Muscle of arm (tissue), 1 donor: ENCODE measurements at regions not wholly inside any gene's neighbourhood (a gene's known extent, or its start where the extent isn't known, plus 50 kb on each side); places are given as distances from the start of the nearest gene placed in this dataset.

ENCODE experiments used
- DNase-seq: peaks from one replicate; pipeline ENCODE4 v3.0.0-alpha.2; 2013

DNA sequence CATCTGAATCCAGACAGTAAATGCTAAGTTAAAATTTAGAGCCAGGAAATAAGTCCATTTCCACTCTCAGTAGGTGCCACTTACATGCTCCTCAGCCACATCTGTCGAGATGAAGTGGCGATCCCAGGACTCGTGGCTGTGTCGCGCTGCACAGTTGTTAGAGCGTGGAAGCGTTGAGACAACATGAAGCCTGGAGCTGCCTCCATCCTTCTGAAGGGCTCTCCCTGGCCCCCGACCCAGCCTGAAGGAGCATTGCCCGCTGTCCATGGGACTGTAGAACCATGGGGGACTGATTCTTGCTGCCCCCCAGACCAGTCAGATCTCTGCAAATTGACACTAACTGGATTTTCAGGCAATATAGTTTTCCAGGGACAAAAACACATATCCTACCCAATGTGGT is 58.9 kb downstream of the IRX1 start:
- DNase-seq: no peak

DNA sequence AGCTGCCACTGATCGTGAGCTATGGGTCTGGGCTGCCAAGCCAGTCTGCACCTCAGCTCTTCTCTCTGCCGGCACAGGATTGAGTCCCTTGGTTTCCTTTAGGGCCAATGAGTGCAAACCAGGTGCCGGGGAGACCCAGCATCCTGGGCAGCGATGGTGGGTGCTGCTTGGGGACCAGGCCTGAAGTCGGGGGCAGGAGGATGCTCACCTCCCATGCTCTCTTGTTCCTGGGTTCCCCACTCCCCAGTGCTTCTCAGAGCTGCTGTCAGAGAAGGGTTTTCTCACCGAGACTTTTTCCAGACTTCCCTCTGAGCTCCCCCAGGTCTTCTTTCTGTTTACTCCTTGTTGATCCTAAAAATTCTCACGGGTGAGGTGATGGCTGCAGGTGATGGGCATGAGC is 61.2 kb downstream of the IRX1 start:
- DNase-seq: no peak

DNA sequence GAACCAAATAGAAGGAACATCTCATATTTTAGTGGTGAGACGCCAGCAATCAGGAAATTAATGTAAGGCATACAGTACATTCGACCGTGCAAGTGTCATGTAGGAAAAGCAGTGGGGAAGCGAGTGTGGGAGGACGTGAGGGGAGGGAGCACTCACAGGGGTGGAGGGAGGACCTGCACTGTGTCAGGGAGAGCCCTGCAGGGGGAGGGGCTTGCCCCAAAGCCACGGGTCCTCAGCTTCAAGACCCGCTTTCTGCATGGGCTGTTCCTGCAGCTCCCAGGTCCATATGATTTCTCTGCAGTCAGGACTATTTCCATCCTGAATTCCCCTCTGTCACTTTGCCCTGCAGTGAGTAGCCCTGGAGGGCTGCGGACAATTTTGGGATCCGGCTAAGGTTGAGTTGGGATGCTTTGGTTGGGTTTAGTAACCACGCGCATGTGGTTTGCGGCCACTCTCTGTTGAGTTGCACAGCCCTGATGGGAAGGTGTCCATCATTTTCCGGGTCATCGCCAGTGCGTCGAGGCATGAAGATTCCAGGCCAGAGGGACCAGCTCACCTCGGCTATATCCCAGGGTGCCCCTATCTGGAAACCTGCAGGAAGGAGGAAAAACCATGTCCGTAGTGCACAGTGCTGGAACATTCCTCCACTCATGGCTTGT is 61.9 kb downstream of the IRX1 start:
- DNase-seq: no peak

DNA sequence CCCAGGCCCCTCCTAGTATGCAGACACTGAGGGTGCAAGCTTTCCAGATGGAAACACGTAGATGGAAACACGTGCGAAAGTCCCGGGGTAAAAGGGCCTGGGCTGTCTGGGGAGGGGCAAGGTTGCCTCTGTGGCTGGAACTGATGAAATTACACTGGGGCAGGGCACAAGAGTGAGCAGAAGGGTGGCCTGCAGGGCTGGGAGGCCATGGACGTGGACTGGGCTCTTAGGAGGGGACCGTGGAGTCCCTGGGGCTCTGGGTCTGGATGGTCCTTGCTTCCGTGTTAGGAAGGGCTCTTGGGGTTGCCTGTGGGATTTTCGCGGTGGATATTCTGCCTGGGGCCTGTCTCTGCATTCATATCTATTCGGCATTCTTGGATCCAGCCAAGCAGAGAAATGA is 63.3 kb downstream of the IRX1 start:
- no peak for DNase-seq

DNA sequence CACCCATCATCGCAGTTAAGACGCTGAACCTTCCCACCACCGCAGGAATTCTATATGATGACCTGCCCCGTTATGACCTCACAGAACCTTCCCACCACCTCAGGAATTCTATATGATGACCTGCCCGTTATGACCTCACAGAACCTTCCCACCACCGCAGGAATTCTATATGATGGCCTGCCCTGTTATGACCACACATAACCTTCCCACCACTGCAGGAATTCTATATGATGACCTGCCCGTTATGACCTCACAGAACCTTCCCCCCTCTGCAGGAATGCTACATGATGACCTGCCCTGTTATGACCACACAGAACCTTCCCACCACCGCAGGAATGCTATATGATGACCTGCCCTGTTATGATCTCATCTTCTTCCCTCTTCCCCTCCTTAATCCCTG is 64.3 kb downstream of the IRX1 start:
- no peak for DNase-seq

DNA sequence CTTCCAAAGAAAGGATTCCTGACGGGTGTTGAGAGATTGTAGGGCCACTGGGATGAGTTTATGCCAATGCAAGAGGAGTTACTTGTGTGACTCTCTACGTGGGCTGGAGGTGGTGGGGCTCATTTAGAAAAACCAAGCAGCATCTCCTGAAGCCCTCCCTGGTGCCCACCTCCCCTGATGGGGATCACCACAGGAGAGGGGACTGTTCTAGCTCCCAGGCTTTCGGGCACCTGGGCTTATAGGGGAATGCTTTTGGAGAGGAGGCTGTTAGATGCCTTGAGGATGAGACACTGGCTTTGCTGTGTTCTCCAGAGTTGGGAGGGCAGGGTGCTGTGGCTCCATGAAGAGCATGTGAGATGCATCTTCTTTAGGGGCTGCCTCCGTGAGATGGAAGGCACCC is 65.0 kb downstream of the IRX1 start:
- no peak for DNase-seq

DNA sequence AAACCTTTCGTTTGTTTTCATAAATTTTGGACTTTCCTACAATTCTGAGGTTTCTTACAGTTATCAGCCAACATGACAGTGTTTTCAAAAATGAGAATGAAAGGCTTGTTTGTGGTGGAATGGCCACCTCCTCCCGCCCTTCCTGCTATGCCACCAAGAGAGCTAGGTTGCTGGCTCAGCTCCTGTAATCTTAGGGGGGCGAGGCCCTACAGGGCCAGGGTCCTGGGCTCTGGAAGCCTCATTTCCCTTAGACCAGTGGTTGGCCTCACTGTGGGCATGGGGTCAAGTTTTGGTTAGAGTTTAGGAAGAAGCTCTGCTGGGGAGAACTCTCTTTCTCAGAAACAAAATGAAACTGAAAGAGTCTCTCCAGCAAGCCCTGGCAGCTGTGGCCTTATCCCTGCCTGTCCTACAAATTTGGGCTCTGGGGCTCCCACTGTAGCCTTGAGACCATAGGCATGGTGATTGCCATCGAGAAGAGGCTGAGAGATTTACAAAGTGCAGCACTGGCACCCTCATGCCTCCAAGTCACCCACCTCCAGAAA is 66.2 kb downstream of the IRX1 start:
- DNase-seq: no peak

DNA sequence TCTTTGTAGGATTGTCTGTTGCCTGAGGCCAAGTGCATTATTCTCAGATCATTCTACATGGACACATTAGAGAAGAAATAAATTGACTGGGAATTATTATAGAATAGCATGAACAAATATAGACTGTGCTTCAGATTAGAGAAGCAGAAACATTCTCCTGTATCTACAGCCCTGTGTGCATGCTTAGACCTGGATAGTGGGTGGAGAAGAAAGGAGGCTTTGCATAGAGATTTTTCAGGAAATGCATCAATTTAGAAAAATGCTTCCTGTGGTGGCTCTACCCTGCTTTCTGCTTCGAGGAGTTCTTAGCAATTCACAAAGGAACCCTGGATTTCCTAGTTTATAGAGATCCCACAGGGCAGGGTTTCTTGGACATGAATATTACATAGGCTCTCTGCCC is 66.7 kb downstream of the IRX1 start:
- DNase-seq: no peak

DNA sequence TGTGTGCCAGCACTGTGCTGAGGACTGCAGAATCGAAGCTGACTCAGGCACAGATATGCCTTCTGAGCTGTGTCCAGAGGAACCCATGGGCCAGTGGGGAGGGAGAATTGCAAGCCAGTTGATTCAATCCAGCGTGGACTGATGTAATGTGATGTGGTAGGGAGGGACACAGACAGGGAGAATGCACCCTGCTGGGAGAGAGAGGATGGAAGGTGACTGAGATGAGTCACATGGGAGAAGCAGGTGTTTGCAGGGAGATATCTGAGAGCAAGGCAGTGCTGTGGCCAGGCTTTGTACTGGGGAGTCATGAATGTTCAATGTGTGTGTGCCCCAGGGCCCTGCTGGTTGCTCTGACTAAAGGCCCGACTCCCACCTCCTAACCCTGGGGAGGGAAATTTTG is 75.7 kb downstream of the IRX1 start:
- DNase-seq: no peak

DNA sequence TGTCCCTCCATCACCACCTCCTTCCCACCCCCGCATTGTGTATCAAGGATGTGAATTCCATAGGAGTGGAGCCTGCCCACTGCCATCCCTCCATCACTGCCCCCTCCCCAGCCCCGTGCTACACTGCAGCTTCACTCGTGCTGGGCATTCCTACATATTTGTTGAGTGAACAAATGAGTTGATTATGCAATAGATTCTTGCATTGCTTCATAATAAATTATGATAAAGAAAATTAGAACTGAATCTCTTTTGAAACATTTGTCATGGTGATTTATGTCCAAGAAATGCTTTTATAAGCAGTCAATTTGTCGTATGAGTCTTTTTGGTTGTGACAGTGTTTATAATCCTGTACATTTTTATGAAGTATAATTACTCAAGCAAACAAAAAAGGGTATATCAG is 83.2 kb downstream of the IRX1 start:
- no peak for DNase-seq

DNA sequence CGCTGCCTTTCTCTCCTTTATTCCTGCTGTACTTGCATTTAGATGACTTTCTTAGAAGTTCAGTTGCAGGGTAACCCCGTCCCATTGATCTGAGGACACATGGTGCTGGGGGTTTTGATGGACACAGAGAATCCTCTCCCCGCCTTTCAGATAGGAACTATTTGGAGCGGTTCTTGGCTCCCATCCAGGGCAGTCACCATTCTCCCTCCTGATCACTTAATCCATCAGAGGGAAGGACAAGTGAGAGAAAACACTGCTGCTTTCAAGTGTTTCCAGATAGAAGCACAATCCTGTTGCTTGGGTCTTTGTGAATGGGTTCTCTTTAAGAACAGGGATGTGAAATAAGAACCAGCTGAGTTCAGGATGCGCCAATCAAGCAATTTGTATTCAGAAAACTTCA is 85.2 kb downstream of the IRX1 start:
- no peak for DNase-seq

DNA sequence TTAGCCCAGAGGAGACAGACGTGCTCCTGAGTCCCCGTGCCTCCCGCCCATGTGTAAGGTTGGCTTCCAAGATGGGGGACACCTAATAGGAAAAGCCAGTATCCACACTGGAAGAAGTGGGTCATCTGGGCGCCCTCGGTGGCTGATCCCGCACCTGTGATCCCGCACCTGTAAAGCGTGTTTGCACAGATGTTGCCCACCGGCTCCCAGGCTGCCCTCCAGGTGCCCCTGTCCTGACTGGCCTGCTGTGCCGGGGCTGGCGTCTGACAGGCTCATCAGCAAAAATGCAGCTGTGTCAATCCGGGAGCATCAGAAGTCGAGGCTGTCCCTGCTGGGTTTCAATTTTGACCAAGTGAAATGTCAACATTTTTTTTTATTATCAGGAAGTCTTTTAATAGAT is 88.5 kb downstream of the IRX1 start:
- no peak for DNase-seq

DNA sequence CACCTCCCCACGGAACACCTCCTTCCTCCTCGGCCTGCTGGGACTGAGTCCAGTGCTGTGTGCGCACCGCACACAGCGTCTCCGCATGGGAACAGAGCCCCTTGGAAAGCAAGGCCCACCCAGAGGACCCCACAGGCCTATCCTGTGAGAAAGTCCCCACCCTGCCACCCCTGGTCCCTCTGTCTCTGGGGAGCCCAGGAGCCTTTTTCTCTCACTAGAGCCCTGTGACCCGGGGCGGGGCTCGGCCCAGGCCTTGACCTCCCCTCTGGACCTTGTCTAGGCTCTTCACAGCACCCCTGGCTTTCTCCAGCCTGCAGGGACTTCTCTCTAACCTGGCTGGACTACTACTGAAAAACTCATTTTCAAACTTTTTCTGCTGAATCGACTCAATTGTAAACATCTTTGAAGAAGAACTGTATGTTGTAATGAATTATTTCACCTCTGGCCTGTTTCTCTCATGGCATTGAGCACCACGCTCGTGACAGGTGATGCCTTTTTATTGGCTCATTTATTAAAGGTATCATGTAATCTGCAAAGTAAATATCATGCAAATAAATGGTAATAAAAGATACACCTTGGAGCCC is 89.2 kb downstream of the IRX1 start:
- no peak for DNase-seq

DNA sequence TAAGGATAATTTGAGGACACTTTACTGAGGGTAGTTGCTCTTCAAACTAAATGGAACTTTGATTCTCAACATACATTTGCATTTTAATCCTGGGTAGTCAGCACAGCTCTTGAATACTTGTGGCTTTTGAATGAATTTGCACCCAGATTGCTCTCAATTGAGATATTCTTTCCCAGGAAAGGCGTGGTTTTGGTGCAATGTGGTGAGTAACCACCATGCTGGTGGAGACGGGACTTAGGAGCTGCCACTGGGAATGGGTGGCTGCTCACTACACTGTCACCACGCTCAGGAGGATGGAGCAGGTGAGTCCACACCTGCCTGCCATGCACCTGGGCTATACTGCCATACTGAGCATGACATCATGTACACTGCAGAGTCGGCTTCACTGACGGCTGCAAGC is 99.2 kb downstream of the IRX1 start:
- no peak for DNase-seq

DNA sequence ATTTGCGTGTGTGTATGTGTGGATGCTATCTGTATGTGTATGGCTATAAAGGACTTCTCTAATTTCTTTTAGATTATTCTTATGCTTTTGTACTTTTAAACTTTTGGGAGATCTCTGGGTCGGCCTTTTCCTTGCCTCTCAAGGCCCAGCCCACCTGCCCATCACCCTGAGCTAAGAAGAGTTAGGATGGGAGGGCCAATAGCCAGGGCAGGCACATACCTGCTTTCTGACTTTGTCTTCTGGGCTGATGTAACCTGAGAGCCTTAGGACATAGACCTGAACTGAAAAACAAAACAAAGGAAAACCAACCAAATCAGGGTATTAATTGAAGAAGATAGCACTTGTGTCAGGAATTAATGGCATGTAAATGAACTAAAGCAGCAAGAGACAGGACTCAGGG is 100.2 kb downstream of the IRX1 start:
- DNase-seq: no peak

DNA sequence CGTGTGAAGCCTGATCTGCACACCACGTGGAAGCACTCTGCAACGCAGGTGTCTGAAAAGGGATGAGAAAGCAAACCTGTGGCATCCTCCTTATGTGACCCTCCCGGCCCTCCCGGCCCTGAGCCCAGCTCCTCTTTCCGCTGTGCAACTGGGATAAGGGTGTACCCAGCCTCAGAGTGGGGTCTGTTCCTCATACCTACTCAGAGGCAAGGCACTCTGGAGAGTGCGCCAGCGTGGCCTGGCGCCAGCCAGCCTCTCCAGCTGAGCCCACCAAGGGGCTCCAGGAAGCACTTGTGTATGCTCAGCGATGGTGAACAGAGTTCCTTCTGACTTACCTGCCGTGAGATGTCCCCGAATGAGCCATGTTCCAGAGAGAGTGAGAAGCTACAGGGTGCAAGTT is 102.8 kb downstream of the IRX1 start:
- DNase-seq: no peak

DNA sequence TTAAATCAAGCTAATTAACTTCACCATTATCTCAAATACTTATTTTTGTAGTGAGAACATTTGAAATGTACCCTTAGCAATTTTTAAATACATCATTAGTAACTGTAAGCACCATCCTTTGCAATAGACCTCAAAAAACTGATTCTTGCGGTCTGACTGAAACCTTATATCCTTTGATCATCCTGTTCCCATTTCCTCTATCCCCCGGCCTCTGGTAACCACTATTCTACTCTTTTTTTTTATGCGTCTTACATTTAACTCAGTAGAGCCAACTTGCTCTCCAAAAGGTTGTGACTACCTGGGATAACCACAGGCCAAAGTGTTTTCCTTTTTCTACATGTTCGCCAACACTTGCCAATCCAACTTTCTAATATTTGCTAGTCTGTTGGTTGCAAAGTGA is 106.1 kb downstream of the IRX1 start:
- no peak for DNase-seq

DNA sequence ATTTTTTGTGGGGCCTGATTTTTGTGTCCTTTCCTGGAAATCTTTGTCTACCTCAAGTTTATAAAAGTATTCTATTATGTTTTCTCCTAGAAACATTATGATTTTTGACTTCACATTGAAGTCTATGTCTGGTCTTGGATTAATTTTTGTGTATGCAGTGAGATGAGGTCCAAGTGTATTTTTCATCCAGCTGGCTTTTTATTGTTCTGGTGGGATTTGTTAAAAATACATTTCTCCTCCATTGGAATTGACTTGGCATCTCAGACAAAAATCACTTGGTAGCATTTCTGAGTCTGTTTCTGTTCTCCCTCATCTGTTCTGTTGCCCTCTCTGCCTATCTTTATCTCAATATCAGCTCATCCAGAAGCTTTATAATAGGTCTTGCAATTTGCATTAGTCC is 109.0 kb downstream of the IRX1 start:
- peak; percentile 7 for DNase-seq

DNA sequence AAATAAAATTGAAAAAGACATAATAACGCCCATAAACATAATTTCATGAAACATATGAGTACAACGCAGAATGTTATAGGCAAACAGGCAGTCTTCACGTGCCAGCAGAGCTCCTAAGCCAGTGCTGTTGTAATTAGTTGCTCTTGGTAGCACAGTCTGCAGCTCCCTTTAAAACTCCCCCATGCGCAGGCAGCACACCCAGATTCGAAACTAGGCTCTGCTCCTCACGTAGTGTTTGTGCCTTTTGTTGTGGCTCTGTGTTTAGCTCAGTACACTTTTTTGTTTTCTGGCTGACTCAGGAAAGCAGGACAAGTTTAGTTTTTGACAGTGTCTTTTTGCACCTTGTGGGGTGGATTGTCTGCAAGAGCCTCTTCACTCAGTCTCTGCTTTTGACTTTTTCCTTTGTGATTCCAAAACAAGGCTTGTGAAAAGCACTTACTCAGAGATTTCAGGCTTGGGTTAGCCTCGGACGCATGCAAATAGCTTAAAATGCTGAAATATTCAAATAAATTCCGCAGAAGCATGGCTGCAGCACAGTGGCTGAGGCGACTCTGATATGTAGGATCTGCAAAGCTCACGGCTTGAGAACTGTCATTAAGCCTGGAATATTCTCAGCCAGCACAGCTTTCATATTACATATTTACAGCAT is 113.6 kb downstream of the IRX1 start:
- DNase-seq: no peak

DNA sequence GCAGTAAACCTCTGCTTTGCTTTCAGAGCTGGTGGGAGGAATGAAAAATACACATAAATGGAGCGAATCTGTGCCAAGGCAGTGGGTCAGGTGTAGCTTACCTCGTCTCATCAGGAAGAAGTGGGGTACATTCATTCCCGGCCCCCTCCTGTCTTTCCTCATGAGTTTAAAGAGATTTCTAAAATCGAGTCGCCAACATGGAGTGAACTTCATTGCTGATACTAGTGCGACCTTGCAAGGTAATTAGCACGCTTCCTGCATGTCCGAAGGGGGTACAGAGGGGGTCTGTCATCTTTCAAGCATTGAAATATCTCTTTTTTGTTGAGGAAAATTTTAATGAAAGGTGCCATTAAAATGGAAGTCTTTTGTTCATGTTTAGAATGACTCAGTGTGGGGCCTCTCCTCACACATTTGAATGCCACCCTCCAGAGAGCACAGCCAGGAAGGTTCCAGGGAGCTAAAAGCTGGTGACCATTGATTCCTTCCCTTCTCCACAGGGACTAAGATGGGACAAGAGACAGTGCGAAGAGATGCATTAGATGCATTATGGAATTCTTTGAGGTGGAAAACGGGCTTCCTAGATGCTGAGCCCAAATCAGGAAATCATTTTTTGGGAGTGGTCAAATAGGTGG is 114.2 kb downstream of the IRX1 start:
- no peak for DNase-seq

DNA sequence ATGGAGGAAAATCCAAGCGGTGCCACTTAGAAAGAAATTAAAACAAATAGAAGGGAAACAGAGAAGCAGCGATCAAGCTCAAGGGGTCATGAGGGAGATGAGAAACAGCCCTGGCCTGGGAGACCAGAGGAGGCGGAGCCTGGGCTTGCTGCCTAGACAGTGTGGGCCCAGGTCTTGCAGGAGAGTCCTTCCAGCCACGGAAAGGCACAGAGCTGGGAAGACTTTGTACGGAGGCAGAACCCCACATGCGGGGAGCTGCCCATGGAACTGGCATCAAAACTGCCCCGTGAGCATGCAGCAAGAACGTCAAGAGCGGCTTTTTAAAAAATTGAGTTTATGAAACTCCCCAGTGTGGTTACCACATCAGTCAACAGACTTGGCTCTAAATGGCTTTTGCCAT is 119.4 kb downstream of the IRX1 start:
- peak; percentile 5 for DNase-seq

DNA sequence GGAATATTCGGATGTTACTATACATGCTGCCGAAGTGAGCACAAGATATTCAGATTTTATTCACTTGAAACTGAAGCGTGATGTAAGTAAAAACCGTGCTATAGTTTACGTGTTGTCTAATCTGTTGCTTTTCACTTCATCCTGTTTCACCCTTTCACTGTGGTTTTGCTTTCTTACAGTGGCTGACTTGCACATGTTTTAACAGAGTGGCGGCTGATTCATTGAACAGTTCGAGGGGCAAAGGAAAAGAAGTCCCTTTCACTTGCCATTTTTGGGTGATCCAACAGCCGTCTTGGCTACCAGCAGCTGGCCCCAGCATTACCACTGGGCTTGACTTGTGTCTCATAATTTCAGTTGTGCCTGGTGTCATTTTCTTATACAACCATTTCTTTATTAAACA is 134.0 kb downstream of the IRX1 start:
- no peak for DNase-seq

DNA sequence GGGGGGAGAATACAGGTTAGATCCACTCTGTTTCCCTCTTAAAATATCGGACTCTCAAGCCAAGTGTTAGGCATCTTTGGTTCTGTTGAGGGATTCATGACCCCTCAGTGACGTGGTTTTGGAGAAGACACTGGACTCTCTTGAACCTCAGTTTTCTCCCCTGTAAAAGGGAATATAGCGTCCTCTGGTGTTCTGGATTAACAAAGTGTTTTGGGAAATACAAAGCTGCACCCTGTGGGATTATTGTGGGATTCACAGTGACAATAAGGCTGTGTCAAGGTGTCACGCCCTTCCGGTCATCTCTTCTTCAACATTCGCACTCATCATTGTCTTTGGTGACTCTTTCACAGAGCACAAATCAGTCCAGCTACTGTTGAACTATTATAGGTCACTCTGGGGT is 139.0 kb downstream of the IRX1 start:
- DNase-seq: no peak
